ENCODE measurements at regions not wholly inside any gene's neighbourhood (a gene's known extent, or its start where the extent isn't known, plus 50 kb on each side); places are given as distances from the start of the nearest gene placed in this dataset.

DNA sequence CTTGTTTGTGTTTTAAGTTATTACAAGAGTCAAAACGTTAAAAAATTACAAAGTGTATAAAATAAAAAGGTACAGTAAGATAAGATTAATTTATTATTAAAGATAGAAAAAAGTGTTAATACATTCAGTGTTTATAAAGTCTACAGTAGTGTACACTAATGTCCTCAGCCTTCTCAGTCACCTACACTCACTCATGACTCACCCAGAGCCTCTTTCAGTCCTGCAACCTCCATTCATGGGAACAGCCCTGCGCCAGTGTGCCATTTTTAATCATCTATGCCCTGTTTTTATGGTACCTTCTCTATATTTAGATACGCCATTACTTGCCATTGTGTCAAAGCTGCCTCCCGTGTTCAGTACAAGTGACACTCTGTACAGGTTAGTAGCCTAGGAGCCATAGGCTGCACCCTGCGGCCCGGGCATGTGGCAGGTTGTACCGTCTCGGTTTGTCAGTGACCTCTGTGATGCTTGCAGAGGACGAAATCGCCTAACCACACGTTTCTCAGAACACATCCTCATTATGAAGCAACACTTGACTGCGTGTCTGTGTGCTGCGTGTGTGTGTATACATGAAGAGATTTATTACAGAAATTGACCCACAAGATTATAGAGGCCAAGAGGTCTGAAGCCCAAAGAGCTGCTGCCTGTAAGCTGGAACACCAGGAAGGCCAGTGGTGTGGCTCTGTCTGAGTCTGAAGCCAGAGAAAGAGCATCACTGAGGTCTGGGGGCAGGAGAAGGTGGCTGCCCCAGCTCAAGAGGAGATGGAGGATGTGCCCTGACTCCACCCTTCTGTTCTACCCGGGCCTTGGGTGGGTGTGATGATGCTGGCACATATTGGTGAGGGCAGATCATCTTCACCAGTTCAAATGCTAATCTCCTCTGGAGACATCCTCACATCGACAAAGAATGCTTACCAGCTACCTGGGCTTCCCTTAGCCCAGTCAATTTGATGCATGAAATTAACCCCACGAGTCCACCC is 116.6 kb upstream of the C14orf180 start:
- TF ChIP-seq, protein P1, sequence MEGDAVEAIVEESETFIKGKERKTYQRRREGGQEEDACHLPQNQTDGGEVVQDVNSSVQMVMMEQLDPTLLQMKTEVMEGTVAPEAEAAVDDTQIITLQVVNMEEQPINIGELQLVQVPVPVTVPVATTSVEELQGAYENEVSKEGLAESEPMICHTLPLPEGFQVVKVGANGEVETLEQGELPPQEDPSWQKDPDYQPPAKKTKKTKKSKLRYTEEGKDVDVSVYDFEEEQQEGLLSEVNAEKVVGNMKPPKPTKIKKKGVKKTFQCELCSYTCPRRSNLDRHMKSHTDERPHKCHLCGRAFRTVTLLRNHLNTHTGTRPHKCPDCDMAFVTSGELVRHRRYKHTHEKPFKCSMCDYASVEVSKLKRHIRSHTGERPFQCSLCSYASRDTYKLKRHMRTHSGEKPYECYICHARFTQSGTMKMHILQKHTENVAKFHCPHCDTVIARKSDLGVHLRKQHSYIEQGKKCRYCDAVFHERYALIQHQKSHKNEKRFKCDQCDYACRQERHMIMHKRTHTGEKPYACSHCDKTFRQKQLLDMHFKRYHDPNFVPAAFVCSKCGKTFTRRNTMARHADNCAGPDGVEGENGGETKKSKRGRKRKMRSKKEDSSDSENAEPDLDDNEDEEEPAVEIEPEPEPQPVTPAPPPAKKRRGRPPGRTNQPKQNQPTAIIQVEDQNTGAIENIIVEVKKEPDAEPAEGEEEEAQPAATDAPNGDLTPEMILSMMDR (IDR thresholded peaks at IDR 0.05; ENCODE audit: low read depth, low read length, missing control alignments), result no peak
- no peak overlapping the region for H3K4me3 ChIP-seq (ENCODE audit: low read depth, low read length)
- no peak for DNase-seq (ENCODE audit: low read depth)

DNA sequence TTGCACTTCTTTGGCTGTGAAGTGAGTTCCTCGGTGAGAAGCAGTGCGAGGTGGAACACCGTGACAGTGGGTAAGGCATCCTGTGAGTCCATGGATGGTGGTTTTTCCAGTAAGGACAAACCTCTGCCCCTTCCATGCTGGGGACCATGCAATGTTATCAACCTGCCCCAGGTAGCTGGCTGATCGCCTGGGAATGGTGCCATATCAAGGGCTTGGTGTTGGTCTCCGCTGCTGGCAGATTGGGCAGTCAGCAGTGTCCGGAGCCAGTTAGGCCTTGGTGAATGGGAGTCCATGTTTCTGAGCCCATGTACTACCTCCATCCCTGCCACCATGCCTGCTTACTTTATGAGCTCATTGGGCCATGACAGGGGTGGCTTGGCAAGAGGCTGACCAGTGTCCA is 114.7 kb upstream of the C14orf180 start:
- DNase-seq (ENCODE audit: low read depth), result no peak
- TF ChIP-seq, protein P1 (IDR thresholded peaks at IDR 0.05; ENCODE audit: low read depth, low read length, missing control alignments), result no peak
- no peak overlapping the region for H3K4me3 ChIP-seq (ENCODE audit: low read depth, low read length)

DNA sequence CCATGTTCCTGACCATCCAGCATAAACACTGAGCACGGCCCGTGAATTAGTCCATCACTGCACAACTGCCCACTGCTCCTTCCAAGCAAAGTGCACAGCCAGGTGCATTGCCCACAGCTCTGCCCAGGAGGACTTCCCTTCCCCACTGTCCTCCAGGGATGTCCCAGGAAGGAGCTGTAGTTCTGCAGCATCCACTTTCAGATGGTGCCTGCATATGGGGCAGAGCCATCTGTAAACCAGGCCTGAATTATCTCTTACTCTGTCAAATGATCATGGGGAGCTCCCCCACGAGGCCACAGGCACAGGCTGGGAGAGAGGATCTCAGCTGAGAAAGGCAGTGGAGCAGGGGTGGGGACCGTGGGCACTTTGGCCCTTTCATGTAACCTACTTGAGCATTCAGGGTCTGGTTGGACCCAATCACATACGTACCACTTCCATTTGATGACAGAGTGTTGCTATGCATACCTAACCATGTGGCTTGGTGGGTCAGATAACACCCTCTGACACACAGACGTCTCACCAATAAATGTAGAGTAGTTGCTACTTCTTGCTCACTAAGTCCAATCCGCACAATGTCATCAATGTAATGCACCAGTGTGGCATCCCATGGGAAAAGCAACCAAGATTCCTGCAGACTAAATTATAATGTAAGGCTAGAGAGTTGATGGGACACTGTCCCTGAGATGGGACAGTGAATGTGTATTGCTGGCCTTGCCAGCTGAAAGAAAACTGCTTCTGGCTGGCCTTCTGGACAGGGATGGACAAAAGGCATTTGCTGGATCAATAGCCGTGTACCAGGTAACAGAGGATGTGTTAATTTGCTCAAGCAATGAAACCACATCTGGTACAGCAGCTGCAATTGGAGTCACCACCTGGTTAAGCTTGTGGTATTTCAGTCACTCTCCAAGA is 113.8 kb upstream of the C14orf180 start:
- TF ChIP-seq, protein P1 (IDR thresholded peaks at IDR 0.05; ENCODE audit: low read depth, low read length, missing control alignments), result no peak
- no peak for DNase-seq (ENCODE audit: low read depth)
- H3K4me3 ChIP-seq (ENCODE audit: low read depth, low read length), result no peak overlapping the region

DNA sequence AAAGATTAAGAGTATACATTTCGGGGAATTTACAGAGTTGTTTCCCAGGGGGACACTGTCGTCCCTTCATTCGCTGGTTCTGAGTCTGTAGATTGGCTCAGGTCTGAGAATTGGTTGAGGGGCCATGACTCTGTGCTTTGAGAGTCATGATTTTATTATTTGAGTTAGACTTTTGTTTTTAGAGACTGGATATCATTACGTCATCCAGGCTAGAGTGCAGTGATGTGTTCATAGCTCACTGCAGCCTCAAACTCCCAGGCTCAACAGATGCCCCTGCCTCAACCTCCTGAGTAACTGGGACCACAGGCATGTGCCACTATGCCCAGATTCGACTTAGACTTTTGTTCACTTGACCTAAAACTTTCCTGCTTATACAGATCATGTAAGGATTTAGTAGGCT is 112.3 kb upstream of the C14orf180 start:
- TF ChIP-seq, protein P1 (IDR thresholded peaks at IDR 0.05; ENCODE audit: low read depth, low read length, missing control alignments), result no peak
- H3K4me3 ChIP-seq (ENCODE audit: low read depth, low read length), result no peak overlapping the region
- no peak for DNase-seq (ENCODE audit: low read depth)

DNA sequence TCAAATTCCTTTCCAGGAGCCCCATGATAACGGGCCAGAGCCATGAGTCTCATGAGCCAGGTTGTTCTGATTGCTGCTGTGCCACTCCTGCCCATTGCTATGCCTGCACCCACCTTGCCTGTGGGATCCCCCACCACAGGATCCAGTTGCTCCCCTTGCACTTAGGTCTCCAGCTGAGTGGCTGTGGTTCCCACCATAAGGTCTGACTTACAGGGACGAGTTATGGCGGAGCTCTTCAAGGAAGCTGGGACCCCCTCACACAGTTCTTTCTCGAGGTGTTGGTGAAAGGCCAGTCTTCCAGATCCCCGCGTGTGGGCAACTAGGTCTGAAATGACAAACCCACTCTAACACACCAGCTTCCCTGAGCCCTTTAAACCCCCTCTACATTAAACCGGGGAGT is 111.9 kb upstream of the C14orf180 start:
- DNase-seq (ENCODE audit: low read depth), result no peak
- TF ChIP-seq, protein P1 (IDR thresholded peaks at IDR 0.05; ENCODE audit: low read depth, low read length, missing control alignments), result no peak
- H3K4me3 ChIP-seq (ENCODE audit: low read depth, low read length), result no peak overlapping the region

DNA sequence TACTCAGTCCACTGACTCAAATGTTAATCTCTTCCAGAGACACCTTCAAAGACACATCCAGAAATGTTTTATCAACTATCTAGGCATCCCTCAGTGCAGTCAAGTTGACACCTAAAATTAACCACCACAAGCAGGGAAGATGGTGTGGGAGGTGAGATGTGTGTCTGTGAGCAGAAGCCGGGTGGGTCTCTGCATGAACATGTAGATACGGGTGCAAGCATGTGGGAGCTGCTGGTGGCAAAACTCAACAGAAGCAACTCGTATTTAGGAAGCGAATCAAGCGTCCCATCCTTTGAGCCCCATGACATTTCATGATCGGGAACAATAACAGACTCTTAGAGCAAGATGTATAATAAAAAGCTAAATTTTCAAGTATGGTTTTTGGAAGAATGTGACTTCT is 110.0 kb upstream of the C14orf180 start:
- no peak for DNase-seq (ENCODE audit: low read depth)
- H3K4me3 ChIP-seq (ENCODE audit: low read depth, low read length), result no peak overlapping the region
- TF ChIP-seq, protein P1 (IDR thresholded peaks at IDR 0.05; ENCODE audit: low read depth, low read length, missing control alignments), result no peak

Measured in GM12864 (cell line).